H9 (cell line): ENCODE measurements at regions not wholly inside any gene's neighbourhood (a gene's known extent, or its start where the extent isn't known, plus 50 kb on each side); places are given as distances from the start of the nearest gene placed in this dataset.

Source experiments
- DNase-seq: peaks from one replicate; pipeline ENCODE4 v3.0.0-alpha.2; 2017
- H2AFZ ChIP-seq: one replicate; pipeline ENCODE4 v1.6.1; 2013; ENCODE audit warnings: mild to moderate bottlenecking, low read length, control low read depth, moderate library complexity
- H2AK5ac ChIP-seq: 2 replicates; pipeline ENCODE4 v1.6.1; 2013; ENCODE audit warnings: low read length, control low read depth, mixed read lengths; ENCODE audit not compliant: insufficient read length
- H2BK120ac ChIP-seq: one replicate; pipeline ENCODE4 v1.6.1; 2013; ENCODE audit warnings: low read depth, mild to moderate bottlenecking, low read length, control low read depth, inconsistent platforms; ENCODE audit not compliant: poor library complexity, severe bottlenecking
- H2BK12ac ChIP-seq: 2 replicates; pipeline ENCODE4 v1.6.1; 2013; ENCODE audit warnings: low read length, control low read depth, mixed read lengths, low read depth; ENCODE audit not compliant: insufficient read length
- H2BK15ac ChIP-seq: 2 replicates; pipeline ENCODE4 v1.6.1; 2013; ENCODE audit warnings: low read depth, low read length, control low read depth
- H2BK20ac ChIP-seq: one replicate; pipeline ENCODE4 v1.6.1; 2013; ENCODE audit warnings: low read depth, mild to moderate bottlenecking, low read length, control low read depth, inconsistent platforms; ENCODE audit not compliant: poor library complexity, severe bottlenecking
- H2BK5ac ChIP-seq: 2 replicates; pipeline ENCODE4 v1.6.1; 2013; ENCODE audit warnings: low read length, control low read depth, mixed read lengths; ENCODE audit not compliant: insufficient read length
- H3K14ac ChIP-seq: 2 replicates; pipeline ENCODE4 v1.6.1; 2013; ENCODE audit warnings: low read length, control low read depth; ENCODE audit not compliant: insufficient read depth
- H3K18ac ChIP-seq: 2 replicates; pipeline ENCODE4 v1.6.1; 2013; ENCODE audit warnings: low read depth, mild to moderate bottlenecking, mixed read lengths, low read length, control low read depth; ENCODE audit not compliant: insufficient read length
- H3K23ac ChIP-seq: 2 replicates; pipeline ENCODE4 v1.6.1; 2013; ENCODE audit warnings: low read length, control low read depth, mixed read lengths, low read depth; ENCODE audit not compliant: insufficient read length
- H3K23me2 ChIP-seq: 2 replicates; pipeline ENCODE4 v1.6.1; 2013; ENCODE audit warnings: low read depth, mild to moderate bottlenecking, mixed read lengths, low read length, control low read depth; ENCODE audit not compliant: insufficient read length, poor library complexity, severe bottlenecking
- H3K27ac ChIP-seq: 2 replicates; pipeline ENCODE4 v1.5.1; 2013; ENCODE audit warnings: low read length, control low read depth, mixed read lengths, low read depth; ENCODE audit not compliant: insufficient read length
- H3K27me3 ChIP-seq: 2 replicates; pipeline ENCODE4 v1.6.1; 2013; ENCODE audit warnings: low read length, control low read depth, inconsistent platforms; ENCODE audit not compliant: insufficient read depth
- H3K4ac ChIP-seq: 2 replicates; pipeline ENCODE4 v1.6.1; 2013; ENCODE audit warnings: low read depth, mild to moderate bottlenecking, control low read depth, inconsistent platforms, low read length, moderate library complexity
- H3K4me1 ChIP-seq: 2 replicates; pipeline ENCODE4 v1.6.1; 2013; ENCODE audit warnings: low read length, control low read depth, inconsistent platforms; ENCODE audit not compliant: insufficient read depth
- H3K4me2 ChIP-seq: 2 replicates; pipeline ENCODE4 v1.6.1; 2013; ENCODE audit warnings: low read length, control low read depth, mixed read lengths; ENCODE audit not compliant: insufficient read length, insufficient read depth
- H3K56ac ChIP-seq: 2 replicates; pipeline ENCODE4 v1.6.1; 2013; ENCODE audit warnings: low read depth, mild to moderate bottlenecking, mixed read lengths, low read length, control low read depth; ENCODE audit not compliant: insufficient read length
- H3K79me1 ChIP-seq: 2 replicates; pipeline ENCODE4 v1.6.1; 2013; ENCODE audit warnings: low read depth, mild to moderate bottlenecking, moderate library complexity, low read length, control low read depth, inconsistent platforms; ENCODE audit not compliant: insufficient read depth, poor library complexity, severe bottlenecking
- H3K79me2 ChIP-seq: 2 replicates; pipeline ENCODE4 v1.6.1; 2013; ENCODE audit warnings: low read length, control low read depth, inconsistent platforms; ENCODE audit not compliant: insufficient read depth
- H3K9ac ChIP-seq: 2 replicates; pipeline ENCODE4 v1.6.1; 2013; ENCODE audit warnings: low read length, control low read depth, mixed read lengths; ENCODE audit not compliant: insufficient read length; ENCODE audit errors: extremely low read depth
- H3K9me3 ChIP-seq: one replicate; pipeline ENCODE4 v1.6.1; 2013; ENCODE audit warnings: low read depth, low read length, inconsistent platforms; ENCODE audit not compliant: control insufficient read depth
- H3T11ph ChIP-seq: one replicate; pipeline ENCODE4 v1.6.1; 2013; ENCODE audit warnings: mild to moderate bottlenecking, low read length, control low read depth, inconsistent platforms
- H4K20me1 ChIP-seq: one replicate; pipeline ENCODE4 v1.6.1; 2013; ENCODE audit not compliant: control insufficient read depth, insufficient read length, insufficient read depth
- H4K5ac ChIP-seq: 2 replicates; pipeline ENCODE4 v1.6.1; 2013; ENCODE audit warnings: low read depth, mild to moderate bottlenecking, mixed read lengths, low read length, control low read depth; ENCODE audit not compliant: insufficient read length
- H4K8ac ChIP-seq: replicated peaks from 2 replicates; pipeline ENCODE4 v1.6.1; 2013; ENCODE audit warnings: low read length, control low read depth, mixed read lengths, low read depth; ENCODE audit not compliant: insufficient read length
- H4K91ac ChIP-seq: 2 replicates; pipeline ENCODE4 v1.6.1; 2013; ENCODE audit warnings: low read depth, mild to moderate bottlenecking, moderate library complexity, mixed read lengths, low read length, control low read depth; ENCODE audit not compliant: insufficient read length
- H3K27ac Mint-ChIP-seq, 3 experiments: 2 replicates in 2 of 3; 3 replicates in 1 of 3; pipeline ENCODE4 v1.8.0; 2020 to 2021; ENCODE audit warnings: mixed read lengths in 3 of 3, mild to moderate bottlenecking in 1 of 3, moderate library complexity in 1 of 3
- H3K27me3 Mint-ChIP-seq: 2 replicates; pipeline ENCODE4 v1.8.0; 2021; ENCODE audit warnings: low read depth, mild to moderate bottlenecking, moderate library complexity, mixed read lengths
- H3K36me3 Mint-ChIP-seq, 3 experiments: 2 replicates in 2 of 3; 3 replicates in 1 of 3; pipeline ENCODE4 v1.8.0; 2020 to 2021; ENCODE audit warnings: low read depth in 3 of 3, mixed read lengths in 3 of 3; ENCODE audit not compliant: insufficient read depth in 1 of 3
- H3K4me1 Mint-ChIP-seq, 2 experiments: 2 replicates each; pipeline ENCODE4 v1.8.0; 2020; ENCODE audit warnings: mixed read lengths in 2 of 2
- H3K4me3 Mint-ChIP-seq, 2 experiments: 2 replicates in 1 of 2; 3 replicates in 1 of 2; pipeline ENCODE4 v1.8.0; 2020 to 2021; ENCODE audit warnings: mild to moderate bottlenecking in 2 of 2, mixed read lengths in 2 of 2, moderate library complexity in 1 of 2
- H3K9me3 Mint-ChIP-seq, 2 experiments: 2 replicates in 1 of 2; 3 replicates in 1 of 2; pipeline ENCODE4 v1.8.0; 2020; ENCODE audit warnings: mild to moderate bottlenecking in 2 of 2, mixed read lengths in 2 of 2, moderate library complexity in 1 of 2
- CTCF ChIP-seq: fragments of 200-600 bp; sonication (generic); conservative IDR thresholded peaks from 3 replicates; pipeline ENCODE4 v1.8.0; 2021; ENCODE audit warnings: antibody characterized with exemption, mild to moderate bottlenecking
- WGBS: extraction: QIAGEN DNeasy Blood & Tissue Kit; methylation state at CpG from one replicate; pipeline ENCODE4 v1.1.7; 2013; ENCODE audit warnings: missing lambda C conversion rate, low lambda C conversion rate, mixed read lengths; ENCODE audit not compliant: insufficient read length; ENCODE audit errors: extremely low coverage; 5-methylcytosine and 5-hydroxymethylcytosine counted together

- Mint-ChIP-seq H3K36me3 (no peaks in the 10 kb centered on the region), H3K9me3 (no peaks in the 10 kb centered on the region; a peak in 1 of 5 replicates), H3K27me3 (peaks cover 22% of the 10 kb centered on the region), H3K27ac (no peak overlapping the region), H3K4me3 (no peak overlapping the region), H3K4me1 (peaks cover 3 to 5% of the 10 kb centered on the region in 2 experiments; a peak in 3 of 4 replicates)
- H2BK15ac ChIP-seq = no peak overlapping the region
- no peak overlapping the region for H3K27ac ChIP-seq
- no peak overlapping the region for H4K8ac ChIP-seq
- H2BK120ac ChIP-seq = no peak overlapping the region
- H2AK5ac ChIP-seq = no peak overlapping the region
- H3K14ac ChIP-seq = no peak overlapping the region
- H3K4me2 ChIP-seq = no peak overlapping the region
- H4K91ac ChIP-seq = no peak overlapping the region
- no CpG with 5 or more reads among the region's 1 CpG for WGBS
- H2BK12ac ChIP-seq = no peak overlapping the region
- no peaks in the 10 kb centered on the region for H3K79me2 ChIP-seq
- H3K9ac ChIP-seq = no peak overlapping the region
- H2BK5ac ChIP-seq = no peak overlapping the region
- H2BK20ac ChIP-seq = no peak overlapping the region
- H3K4ac ChIP-seq = no peak overlapping the region
- DNase-seq = no peak
- no peaks in the 10 kb centered on the region for H3K4me1 ChIP-seq
- no peak for TF ChIP-seq CTCF
- H3K27me3 ChIP-seq = no peaks in the 10 kb centered on the region
- no peaks in the 10 kb centered on the region for H3K79me1 ChIP-seq
- H2AFZ ChIP-seq = no peak overlapping the region
- H3K23ac ChIP-seq = no peak overlapping the region
- H3K18ac ChIP-seq = no peak overlapping the region
- no peaks in the 10 kb centered on the region for H4K20me1 ChIP-seq
- no peaks in the 10 kb centered on the region for H3K9me3 ChIP-seq
- no peak overlapping the region for H3K56ac ChIP-seq
- no peak overlapping the region for H4K5ac ChIP-seq
- H3K23me2 ChIP-seq = no peaks in the 10 kb centered on the region
- no peak overlapping the region for H3T11ph ChIP-seq
These were observed 52.7 kb upstream of the EED start for GRCh38 chr11:86191874-86192273.
